HUES6 (cell line): ENCODE measurements at regions not wholly inside any gene's neighbourhood (a gene's known extent, or its start where the extent isn't known, plus 50 kb on each side); places are given as distances from the start of the nearest gene placed in this dataset.

Experiments
- H3K27ac ChIP-seq: 2 replicates; pipeline ENCODE4 v1.7.0; 2013; ENCODE audit warnings: low read depth, mild to moderate bottlenecking, low read length, inconsistent platforms
- H3K27me3 ChIP-seq: 2 replicates; pipeline ENCODE4 v1.6.1; 2013; ENCODE audit warnings: low read length; ENCODE audit not compliant: control insufficient read depth, insufficient read depth
- H3K36me3 ChIP-seq: 2 replicates; pipeline ENCODE4 v1.6.1; 2013; ENCODE audit warnings: low read length; ENCODE audit not compliant: control insufficient read depth, insufficient read depth
- H3K4me1 ChIP-seq: 2 replicates; pipeline ENCODE4 v1.6.1; 2013; ENCODE audit warnings: low read length; ENCODE audit not compliant: control insufficient read depth, insufficient read depth
- H3K4me3 ChIP-seq: 2 replicates; pipeline ENCODE4 v1.5.1; 2013; ENCODE audit warnings: low read depth, low read length
- H3K9ac ChIP-seq: one replicate; pipeline ENCODE4 v1.6.1; 2013; ENCODE audit warnings: mild to moderate bottlenecking, low read length
- H3K9me3 ChIP-seq: 2 replicates; pipeline ENCODE4 v1.6.1; 2013; ENCODE audit warnings: low read depth, low read length; ENCODE audit not compliant: control insufficient read depth, insufficient read depth

- no peaks in the 10 kb centered on the region; the same call in 1 of the 2 replicates for H3K27me3 ChIP-seq
- H3K9me3 ChIP-seq = no peaks in the 10 kb centered on the region
- no peak overlapping the region for H3K4me3 ChIP-seq
- H3K4me1 ChIP-seq = no peaks in the 10 kb centered on the region
- no peak overlapping the region for H3K27ac ChIP-seq
- no peak overlapping the region for H3K9ac ChIP-seq
- H3K36me3 ChIP-seq = no peaks in the 10 kb centered on the region
Observed at GRCh38 chrX:36436361-36436760, 516.8 kb downstream of the CFAP47 start.

GRCh38 chrX:36443007-36443406, 523.5 kb downstream of the CFAP47 start:
- Histone ChIP-seq H3K4me3 (no peak overlapping the region), H3K27ac (no peak overlapping the region), H3K9ac (no peak overlapping the region), H3K27me3 (no peaks in the 10 kb centered on the region; the same call in 1 of the 2 replicates), H3K9me3 (no peaks in the 10 kb centered on the region), H3K36me3 (no peaks in the 10 kb centered on the region), H3K4me1 (no peaks in the 10 kb centered on the region)

- Histone ChIP-seq H3K27me3 (no peaks in the 10 kb centered on the region; the same call in 1 of the 2 replicates), H3K27ac (no peak overlapping the region), H3K36me3 (no peaks in the 10 kb centered on the region), H3K4me3 (no peak overlapping the region), H3K9ac (no peak overlapping the region), H3K4me1 (no peaks in the 10 kb centered on the region), H3K9me3 (no peaks in the 10 kb centered on the region; the same call in 1 of the 2 replicates)
Observed at GRCh38 chrX:36445566-36445965, 526.0 kb downstream of the CFAP47 start.

- Histone ChIP-seq H3K4me1 (peaks cover 14% of the 10 kb centered on the region; the same call in 1 of the 2 replicates), H3K9me3 (no peaks in the 10 kb centered on the region), H3K9ac (no peak overlapping the region), H3K27ac (no peak overlapping the region), H3K36me3 (no peaks in the 10 kb centered on the region), H3K4me3 (no peak overlapping the region), H3K27me3 (no peaks in the 10 kb centered on the region; the same call in 1 of the 2 replicates)
Observed at GRCh38 chrX:36462142-36462541, 542.6 kb downstream of the CFAP47 start.

GRCh38 chrX:36480441-36480990, 527.6 kb upstream of the FAM47C start:
- Histone ChIP-seq H3K9ac (no peak overlapping the region), H3K9me3 (no peaks in the 10 kb centered on the region), H3K36me3 (no peaks in the 10 kb centered on the region), H3K27me3 (no peaks in the 10 kb centered on the region; the same call in 1 of the 2 replicates), H3K4me1 (no peaks in the 10 kb centered on the region), H3K4me3 (no peak overlapping the region), H3K27ac (no peak overlapping the region)

GRCh38 chrX:36501169-36501702, 506.9 kb upstream of the FAM47C start:
- no peak overlapping the region for H3K9ac ChIP-seq
- no peaks in the 10 kb centered on the region for H3K4me1 ChIP-seq
- no peak overlapping the region for H3K27ac ChIP-seq
- H3K4me3 ChIP-seq = no peak overlapping the region
- H3K36me3 ChIP-seq = no peaks in the 10 kb centered on the region
- peaks cover 43% of the 10 kb centered on the region for H3K9me3 ChIP-seq
- no peaks in the 10 kb centered on the region for H3K27me3 ChIP-seq

- Histone ChIP-seq H3K4me3 (no peak overlapping the region), H3K36me3 (no peaks in the 10 kb centered on the region), H3K27me3 (no peaks in the 10 kb centered on the region), H3K4me1 (no peaks in the 10 kb centered on the region), H3K9ac (no peak overlapping the region), H3K9me3 (peaks cover 69% of the 10 kb centered on the region), H3K27ac (no peak overlapping the region)
Observed at GRCh38 chrX:36504625-36505024, 503.5 kb upstream of the FAM47C start.

GRCh38 chrX:36508042-36508441, 500.1 kb upstream of the FAM47C start:
- no peaks in the 10 kb centered on the region for H3K27me3 ChIP-seq
- no peak overlapping the region for H3K4me3 ChIP-seq
- H3K27ac ChIP-seq = no peak overlapping the region
- H3K9me3 ChIP-seq = peaks cover 41% of the 10 kb centered on the region
- no peaks in the 10 kb centered on the region for H3K36me3 ChIP-seq
- H3K9ac ChIP-seq = no peak overlapping the region
- no peaks in the 10 kb centered on the region for H3K4me1 ChIP-seq

GRCh38 chrX:36510736-36511135, 497.4 kb upstream of the FAM47C start:
- H3K27ac ChIP-seq = no peak overlapping the region
- no peaks in the 10 kb centered on the region for H3K36me3 ChIP-seq
- H3K4me1 ChIP-seq = no peaks in the 10 kb centered on the region
- H3K9ac ChIP-seq = no peak overlapping the region
- peaks cover 36% of the 10 kb centered on the region for H3K9me3 ChIP-seq
- H3K4me3 ChIP-seq = no peak overlapping the region
- no peaks in the 10 kb centered on the region for H3K27me3 ChIP-seq

- no peak overlapping the region for H3K27ac ChIP-seq
- no peak overlapping the region for H3K4me3 ChIP-seq
Observed at GRCh38 chrX:36528661-36529060, 479.5 kb upstream of the FAM47C start.

GRCh38 chrX:36534900-36535299, 473.3 kb upstream of the FAM47C start:
- Histone ChIP-seq H3K9ac (no peak overlapping the region), H3K4me3 (no peak overlapping the region), H3K36me3 (no peaks in the 10 kb centered on the region), H3K27me3 (no peaks in the 10 kb centered on the region; the same call in 1 of the 2 replicates), H3K27ac (peak overlapping the region; percentile 60; the same call in 1 of the 2 replicates), H3K4me1 (peaks cover 15% of the 10 kb centered on the region; the same call in 1 of the 2 replicates), H3K9me3 (no peaks in the 10 kb centered on the region)

More at GRCh38 chrX:36528661-36529060, 479.5 kb upstream of the FAM47C start:
- Histone ChIP-seq H3K27me3 (no peaks in the 10 kb centered on the region), H3K9ac (no peak overlapping the region), H3K36me3 (no peaks in the 10 kb centered on the region), H3K4me1 (no peaks in the 10 kb centered on the region), H3K9me3 (no peaks in the 10 kb centered on the region)
